H1 (cell line): ENCODE measurements at regions not wholly inside any gene's neighbourhood (a gene's known extent, or its start where the extent isn't known, plus 50 kb on each side); places are given as distances from the start of the nearest gene placed in this dataset.

Source experiments
- CEBPB ChIP-seq: IDR thresholded peaks from 2 replicates; pipeline ENCODE4 v1.6.1; 2012; ENCODE audit warnings: low read depth, low read length
- CREB1 ChIP-seq: IDR thresholded peaks from 2 replicates; pipeline ENCODE4 v1.6.1; 2012; ENCODE audit warnings: inconsistent platforms
- CTCF ChIP-seq, 3 experiments: IDR thresholded peaks; 1 replicate in 2 of 3; 2 replicates in 1 of 3; pipeline versions ENCODE4 v1.5.1 to v1.6.1; 2011; ENCODE audit warnings: low read length in 3 of 3, mild to moderate bottlenecking in 3 of 3, inconsistent platforms in 2 of 3, low read depth in 1 of 3, moderate library complexity in 1 of 3; ENCODE audit not compliant: insufficient read depth in 1 of 3; ENCODE audit errors: control extremely low read depth in 1 of 3
- E2F6 ChIP-seq: IDR thresholded peaks from 2 replicates; pipeline ENCODE4 v1.6.1; 2012; ENCODE audit warnings: inconsistent platforms
- POLR2A ChIP-seq, 2 experiments: IDR thresholded peaks; 1 replicate in 1 of 2; 2 replicates in 1 of 2; pipeline ENCODE4 v1.6.1; 2011; ENCODE audit warnings: low read depth in 2 of 2, low read length in 2 of 2, mild to moderate bottlenecking in 2 of 2; ENCODE audit errors: control extremely low read depth in 1 of 2
- TF ChIP-seq, protein P1 (sequence below): IDR thresholded peaks from 2 replicates; pipeline ENCODE4 v1.6.1; 2012; ENCODE audit warnings: inconsistent platforms

GRCh38 chr1:221069178-221069903 lies 190.1 kb downstream of the HLX start:
- TF ChIP-seq CREB1 = no peak
- no peak for TF ChIP-seq CTCF (IDR thresholded peaks at IDR 0.05; ENCODE audit: control extremely low read depth in 1 of 3, insufficient read depth in 1 of 3, low read depth in 1 of 3, low read length in 3 of 3)
- TF ChIP-seq, protein P1, sequence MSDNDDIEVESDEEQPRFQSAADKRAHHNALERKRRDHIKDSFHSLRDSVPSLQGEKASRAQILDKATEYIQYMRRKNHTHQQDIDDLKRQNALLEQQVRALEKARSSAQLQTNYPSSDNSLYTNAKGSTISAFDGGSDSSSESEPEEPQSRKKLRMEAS = no peak
- no peak for TF ChIP-seq E2F6
- TF ChIP-seq POLR2A (IDR thresholded peaks at IDR 0.05; ENCODE audit: control extremely low read depth in 1 of 2, low read depth in 2 of 2, low read length in 2 of 2) = no peak
- TF ChIP-seq CEBPB = no peak
